Liver (tissue), 6 donors: ENCODE measurements at regions not wholly inside any gene's neighbourhood (a gene's known extent, or its start where the extent isn't known, plus 50 kb on each side); places are given as distances from the start of the nearest gene placed in this dataset.
"Not testable (repeated sequence)": the region's sequence is repeated elsewhere in the genome, so short reads cannot be mapped to it uniquely, and the experiment has no call there.

Source experiments
- DNase-seq: peaks from one replicate; pipeline ENCODE4 v3.0.0-alpha.2; 2017; ENCODE audit warnings: low spot score
- H3K27ac ChIP-seq, 2 donors: one replicate each; pipeline ENCODE4 v1.7.0; 2013; ENCODE audit warnings: inconsistent platforms in 2 of 2, low read length in 2 of 2, control low read depth in 1 of 2, low read depth in 1 of 2, mild to moderate bottlenecking in 1 of 2
- H3K27me3 ChIP-seq, 4 donors: one replicate each; pipeline versions ENCODE4 v1.6.1 to v1.7.0; 2013; ENCODE audit warnings: low read length in 3 of 4, inconsistent platforms in 1 of 4, mild to moderate bottlenecking in 1 of 4, moderate library complexity in 1 of 4; ENCODE audit not compliant: control insufficient read depth in 4 of 4, insufficient read depth in 4 of 4
- H3K36me3 ChIP-seq, 4 donors: one replicate each; pipeline versions ENCODE4 v1.6.1 to v1.7.0; 2013; ENCODE audit warnings: low read length in 3 of 4, mild to moderate bottlenecking in 3 of 4, low read depth in 1 of 4, moderate library complexity in 1 of 4; ENCODE audit not compliant: control insufficient read depth in 4 of 4, insufficient read depth in 3 of 4
- H3K4me1 ChIP-seq, 4 donors: one replicate each; pipeline versions ENCODE4 v1.6.1 to v1.7.0; 2013; ENCODE audit warnings: low read length in 3 of 4, mild to moderate bottlenecking in 3 of 4, moderate library complexity in 1 of 4; ENCODE audit not compliant: control insufficient read depth in 4 of 4, insufficient read depth in 4 of 4
- H3K4me3 ChIP-seq, 3 donors: one replicate each; pipeline versions ENCODE4 v1.6.1 to v1.7.0; 2013; ENCODE audit warnings: low read length in 3 of 3, control low read depth in 1 of 3, low read depth in 1 of 3, mild to moderate bottlenecking in 1 of 3
- H3K9ac ChIP-seq, 2 donors: one replicate each; pipeline ENCODE4 v1.7.0; 2013; ENCODE audit warnings: low read length in 2 of 2, mild to moderate bottlenecking in 2 of 2, moderate library complexity in 2 of 2, control low read depth in 1 of 2, low read depth in 1 of 2
- H3K9me3 ChIP-seq, 4 donors: one replicate each; pipeline versions ENCODE4 v1.6.1 to v1.7.0; 2013; ENCODE audit warnings: low read length in 3 of 4; ENCODE audit not compliant: control insufficient read depth in 4 of 4
- WGBS: extraction: QIAGEN DNeasy Blood & Tissue Kit; methylation state at CpG from one replicate; pipeline ENCODE4 v1.1.7; 2013; 5-methylcytosine and 5-hydroxymethylcytosine counted together
- donor health status: healthy.
- donor health status: healthy.
- donor health status: healthy.

DNA sequence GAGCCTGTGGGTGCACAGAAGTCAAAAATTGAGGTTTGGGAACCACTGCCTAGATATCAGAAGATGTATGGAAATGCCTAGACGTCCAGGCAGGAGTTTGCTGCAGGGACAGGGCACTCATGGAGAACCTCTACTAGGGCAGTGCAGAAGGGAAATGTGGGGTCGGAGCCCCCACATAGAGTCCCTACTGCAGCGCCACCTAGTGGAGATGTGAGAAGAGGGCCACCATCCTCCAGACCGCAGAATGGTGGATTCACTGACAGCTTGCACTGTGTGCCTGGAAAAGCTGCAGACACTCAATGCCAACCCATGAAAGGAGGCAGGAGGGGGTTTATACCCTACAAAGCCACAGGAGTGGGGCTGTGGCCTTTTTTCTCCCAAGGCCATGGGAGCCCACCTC lies 159.0 kb upstream of the ROPN1B start:
- not testable (repeated sequence) for DNase-seq, H3K9ac ChIP-seq, H3K27ac ChIP-seq, H3K4me1 ChIP-seq, H3K4me3 ChIP-seq, H3K27me3 ChIP-seq, H3K9me3 ChIP-seq, H3K36me3 ChIP-seq
- 61% methylated on average over 4 of the region's 4 CpGs for WGBS

DNA sequence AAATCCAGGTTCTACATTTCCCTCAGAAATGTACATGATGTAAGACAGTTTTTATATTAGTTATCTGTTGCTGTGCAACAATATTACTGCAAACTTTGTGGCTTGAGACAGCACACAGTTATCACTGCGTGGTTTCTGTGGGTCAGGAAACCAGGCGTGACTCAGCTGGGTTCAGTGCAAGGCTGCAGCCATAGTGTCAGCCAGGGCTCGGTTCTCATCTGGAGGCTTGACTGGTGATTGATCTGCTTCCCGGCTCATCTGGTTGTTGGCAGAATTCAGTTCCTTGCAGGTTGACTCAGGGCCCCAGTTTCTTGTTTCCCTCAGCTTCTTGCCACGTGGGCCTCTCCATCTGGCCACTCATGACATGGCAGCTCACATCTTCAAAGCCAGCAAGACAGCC lies 146.8 kb upstream of the ROPN1B start:
- H3K9me3 ChIP-seq, H3K9ac ChIP-seq, H3K4me3 ChIP-seq, H3K27me3 ChIP-seq, H3K27ac ChIP-seq, H3K36me3 ChIP-seq, DNase-seq, H3K4me1 ChIP-seq: not testable (repeated sequence)
- WGBS = 72% methylated on average over 5 of the region's 5 CpGs

DNA sequence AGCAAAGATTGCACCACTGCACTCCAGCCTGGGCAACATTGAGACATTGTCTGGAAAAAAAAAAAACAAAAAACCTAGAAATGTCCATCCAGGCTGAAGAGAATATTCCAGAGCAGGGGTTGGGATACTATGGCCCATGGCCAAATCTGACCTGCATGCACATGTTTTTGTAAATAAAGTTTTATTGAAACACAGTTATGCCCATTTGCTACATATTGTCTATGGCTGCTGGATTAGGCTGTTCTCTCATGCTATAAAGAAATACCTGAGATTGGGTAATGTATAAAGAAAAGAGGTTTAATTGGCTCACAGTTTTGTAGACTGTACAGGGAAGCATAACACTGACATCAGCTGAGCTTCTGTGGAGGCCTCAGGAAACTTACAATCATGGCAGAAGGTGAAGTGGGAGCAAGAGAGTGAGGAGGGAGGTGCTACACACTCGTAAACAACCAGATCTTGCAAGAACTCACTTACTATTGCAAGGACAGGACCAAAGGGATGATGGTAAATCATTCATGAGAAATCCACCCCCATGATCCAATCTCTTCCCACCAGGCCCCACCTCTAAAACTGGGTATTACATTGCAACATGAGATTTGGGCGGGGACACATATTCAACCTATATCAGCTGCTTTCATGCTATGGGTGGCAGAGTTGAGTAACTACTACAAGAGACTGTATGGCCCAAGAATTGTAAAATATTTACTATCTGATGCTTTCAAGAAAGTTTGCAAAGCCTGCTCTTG lies 137.8 kb upstream of the ROPN1B start:
- not testable (repeated sequence) for H3K9me3 ChIP-seq, H3K27me3 ChIP-seq, H3K9ac ChIP-seq, H3K4me3 ChIP-seq, H3K27ac ChIP-seq, H3K4me1 ChIP-seq, DNase-seq, H3K36me3 ChIP-seq
- WGBS = 94% methylated on average over 2 of the region's 2 CpGs

DNA sequence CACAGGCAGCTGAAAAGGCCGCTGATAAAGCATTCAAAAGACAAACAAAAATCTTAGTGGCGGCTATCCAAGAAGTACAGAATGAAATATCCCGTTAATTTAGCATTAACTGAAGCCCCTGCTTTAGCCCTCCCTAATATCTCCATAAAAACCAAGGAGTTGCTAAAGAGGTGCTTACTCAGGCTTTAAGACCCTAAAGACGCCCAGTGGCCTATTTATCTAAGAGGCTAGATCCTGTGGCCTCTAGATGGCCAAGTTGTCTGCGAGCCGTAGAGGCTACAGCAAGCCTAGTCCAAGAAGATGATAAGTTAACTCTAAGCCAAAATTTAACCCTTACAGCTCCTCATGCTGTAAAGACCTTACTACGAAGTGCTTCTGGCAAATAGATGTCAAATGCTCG lies 133.4 kb upstream of the ROPN1B start:
- not testable (repeated sequence) for H3K4me3 ChIP-seq, DNase-seq

DNA sequence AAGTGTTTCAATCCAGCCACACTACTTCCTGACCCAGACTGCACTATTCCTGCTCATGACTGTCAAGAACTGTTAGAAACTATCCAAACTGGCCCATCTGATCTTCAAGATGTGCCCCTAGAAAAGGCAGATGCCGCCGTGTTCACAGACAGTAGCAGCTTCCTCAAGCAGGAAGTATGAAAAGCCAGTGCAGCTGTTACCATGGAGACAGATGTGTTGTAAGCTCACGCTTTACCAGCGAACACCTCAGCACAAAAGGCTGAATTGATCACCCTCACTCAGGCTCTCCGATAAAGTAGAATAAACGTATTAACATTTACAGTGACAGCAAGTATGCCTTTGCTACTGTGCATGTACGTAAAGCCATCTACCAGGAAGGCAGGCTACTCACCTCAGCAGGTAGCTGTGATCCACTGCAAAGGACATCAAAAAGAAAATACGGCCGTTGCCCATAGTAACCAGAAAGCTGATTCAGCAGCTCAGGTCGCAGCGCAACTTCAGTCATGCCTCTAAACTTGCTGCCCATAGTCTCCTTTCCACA lies 132.9 kb upstream of the ROPN1B start:
- not testable (repeated sequence) for H3K36me3 ChIP-seq, H3K27me3 ChIP-seq, H3K4me3 ChIP-seq, DNase-seq, H3K4me1 ChIP-seq, H3K9ac ChIP-seq, H3K9me3 ChIP-seq, H3K27ac ChIP-seq
- 39% methylated on average over 11 of the region's 11 CpGs for WGBS

More for the DNA sequence above, 133.4 kb upstream of the ROPN1B start:
- 48% methylated on average over 8 of the region's 8 CpGs for WGBS
- not testable (repeated sequence) for H3K27me3 ChIP-seq, H3K9ac ChIP-seq, H3K9me3 ChIP-seq, H3K4me1 ChIP-seq, H3K36me3 ChIP-seq, H3K27ac ChIP-seq

DNA sequence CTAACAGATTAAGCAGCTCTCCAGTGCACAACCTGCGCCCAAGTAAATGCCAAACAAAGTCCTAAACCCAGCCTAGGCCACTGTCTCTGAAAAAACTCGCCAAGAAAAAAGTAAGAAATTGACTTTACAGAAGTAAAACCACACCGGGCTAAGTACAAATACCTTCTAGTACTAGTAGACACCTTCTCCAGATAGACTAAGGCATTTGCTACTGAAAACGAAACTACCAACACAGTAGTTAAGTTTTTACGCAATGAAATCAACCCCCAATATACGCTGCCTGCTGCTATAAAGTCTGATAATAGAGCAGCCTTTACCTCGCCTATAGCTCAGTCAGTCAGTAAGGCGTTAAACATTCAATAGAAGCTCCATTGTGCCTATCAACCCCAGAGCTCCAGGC lies 132.2 kb upstream of the ROPN1B start:
- not testable (repeated sequence) for H3K36me3 ChIP-seq, H3K4me1 ChIP-seq, H3K27me3 ChIP-seq, H3K9me3 ChIP-seq, H3K27ac ChIP-seq, DNase-seq, H3K4me3 ChIP-seq, H3K9ac ChIP-seq
- 86% methylated on average over 8 of the region's 8 CpGs for WGBS

DNA sequence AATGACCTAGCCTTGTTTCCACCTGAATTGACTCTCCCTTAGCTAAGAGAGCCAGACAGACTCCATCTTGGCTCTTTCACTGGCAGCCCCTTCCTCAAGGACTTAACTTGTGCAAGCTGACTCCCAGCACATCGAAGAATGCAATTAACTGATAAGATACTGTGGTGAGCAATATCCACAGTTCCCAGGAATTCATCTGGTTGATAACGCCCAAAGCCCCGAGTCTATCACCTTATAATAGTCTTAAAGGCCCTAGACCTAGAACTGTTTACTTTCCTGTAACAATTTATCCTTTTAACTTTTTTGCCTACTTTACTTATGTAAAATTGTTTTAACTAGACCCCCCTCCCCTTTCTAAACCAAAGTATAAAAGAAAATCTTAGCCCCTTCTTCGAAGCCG lies 130.1 kb upstream of the ROPN1B start:
- not testable (repeated sequence) for H3K27ac ChIP-seq, H3K27me3 ChIP-seq, H3K36me3 ChIP-seq, H3K9me3 ChIP-seq, DNase-seq, H3K4me3 ChIP-seq, H3K4me1 ChIP-seq, H3K9ac ChIP-seq
- WGBS = 85% methylated on average over 5 of the region's 5 CpGs

DNA sequence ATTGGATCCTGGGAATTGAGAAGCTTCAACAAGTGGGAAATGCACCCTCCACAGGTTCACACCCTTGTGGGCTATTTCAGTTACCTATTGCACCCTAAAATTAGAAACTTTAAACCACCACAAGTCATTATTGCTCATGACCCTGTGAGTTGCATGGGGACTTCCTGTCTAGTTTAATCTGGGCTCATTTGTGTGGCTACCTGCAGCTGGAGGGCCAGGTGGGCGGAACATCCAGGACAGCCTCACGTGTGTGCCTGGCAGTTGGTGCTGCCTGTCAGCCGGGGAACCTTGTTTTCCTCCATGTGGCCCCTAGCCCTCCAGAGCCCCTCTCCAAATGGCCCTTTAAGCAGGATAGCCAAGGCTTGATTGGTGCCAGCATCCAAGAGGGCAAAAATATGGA lies 128.5 kb upstream of the ROPN1B start:
- H3K9me3 ChIP-seq, H3K4me1 ChIP-seq, DNase-seq, H3K4me3 ChIP-seq, H3K27ac ChIP-seq, H3K36me3 ChIP-seq, H3K27me3 ChIP-seq, H3K9ac ChIP-seq: not testable (repeated sequence)
- 96% methylated on average over 3 of the region's 3 CpGs for WGBS
